Chondrocyte (in vitro differentiated cells): ENCODE measurements at regions not wholly inside any gene's neighbourhood (a gene's known extent, or its start where the extent isn't known, plus 50 kb on each side); places are given as distances from the start of the nearest gene placed in this dataset.

Experiments used
- DNase-seq: peaks from one replicate; pipeline ENCODE4 v3.0.0; 2021; ENCODE audit warnings: mixed read lengths, low spot score
- H3K27ac Mint-ChIP-seq: one replicate; pipeline ENCODE4 v1.8.0; 2021; ENCODE audit warnings: mild to moderate bottlenecking, moderate library complexity, mixed read lengths; ENCODE audit not compliant: unreplicated experiment
- H3K27me3 Mint-ChIP-seq: 2 replicates; pipeline ENCODE4 v1.8.0; 2021; ENCODE audit warnings: low read depth, mixed read lengths
- H3K36me3 Mint-ChIP-seq: 2 replicates; pipeline ENCODE4 v1.8.0; 2021; ENCODE audit warnings: low read depth, mixed read lengths
- H3K4me1 Mint-ChIP-seq: 2 replicates; pipeline ENCODE4 v1.8.0; 2021; ENCODE audit warnings: low read depth, mild to moderate bottlenecking, mixed read lengths
- H3K4me3 Mint-ChIP-seq: one replicate; pipeline ENCODE4 v1.8.0; 2021; ENCODE audit warnings: mild to moderate bottlenecking, moderate library complexity, mixed read lengths; ENCODE audit not compliant: unreplicated experiment
- H3K9me3 Mint-ChIP-seq: 2 replicates; pipeline ENCODE4 v1.8.0; 2021; ENCODE audit warnings: low read depth, mixed read lengths
- TF ChIP-seq, protein P1 (sequence below): fragments of 200-600 bp; sonication (generic); IDR thresholded peaks from 2 replicates; pipeline ENCODE4 v1.5.0; 2021; ENCODE audit warnings: antibody characterized with exemption, mild to moderate bottlenecking, moderate library complexity

DNA sequence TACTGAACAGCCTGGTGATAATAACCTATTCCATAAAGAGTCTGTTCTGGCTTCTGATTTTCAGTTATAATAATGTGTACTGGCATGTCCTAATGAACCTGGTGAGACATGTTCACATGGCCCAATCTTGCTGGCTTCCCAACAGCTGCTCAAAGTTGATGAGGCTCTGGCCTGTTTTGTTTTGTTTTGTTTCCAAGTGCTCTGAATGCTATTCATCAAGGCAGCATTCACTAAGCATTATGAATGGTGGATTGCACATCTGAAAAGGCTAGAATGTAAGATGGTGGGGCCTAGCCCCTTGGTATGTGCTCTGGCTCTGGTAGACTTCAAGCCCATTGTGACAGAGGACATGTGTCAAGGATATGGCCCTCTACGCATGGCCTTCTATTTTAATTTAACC is 388.5 kb downstream of the PSAT1 start:
- TF ChIP-seq, protein P1, sequence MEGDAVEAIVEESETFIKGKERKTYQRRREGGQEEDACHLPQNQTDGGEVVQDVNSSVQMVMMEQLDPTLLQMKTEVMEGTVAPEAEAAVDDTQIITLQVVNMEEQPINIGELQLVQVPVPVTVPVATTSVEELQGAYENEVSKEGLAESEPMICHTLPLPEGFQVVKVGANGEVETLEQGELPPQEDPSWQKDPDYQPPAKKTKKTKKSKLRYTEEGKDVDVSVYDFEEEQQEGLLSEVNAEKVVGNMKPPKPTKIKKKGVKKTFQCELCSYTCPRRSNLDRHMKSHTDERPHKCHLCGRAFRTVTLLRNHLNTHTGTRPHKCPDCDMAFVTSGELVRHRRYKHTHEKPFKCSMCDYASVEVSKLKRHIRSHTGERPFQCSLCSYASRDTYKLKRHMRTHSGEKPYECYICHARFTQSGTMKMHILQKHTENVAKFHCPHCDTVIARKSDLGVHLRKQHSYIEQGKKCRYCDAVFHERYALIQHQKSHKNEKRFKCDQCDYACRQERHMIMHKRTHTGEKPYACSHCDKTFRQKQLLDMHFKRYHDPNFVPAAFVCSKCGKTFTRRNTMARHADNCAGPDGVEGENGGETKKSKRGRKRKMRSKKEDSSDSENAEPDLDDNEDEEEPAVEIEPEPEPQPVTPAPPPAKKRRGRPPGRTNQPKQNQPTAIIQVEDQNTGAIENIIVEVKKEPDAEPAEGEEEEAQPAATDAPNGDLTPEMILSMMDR = no peak
- no peak overlapping the region for H3K4me3 Mint-ChIP-seq
- no peaks in the 10 kb centered on the region for H3K36me3 Mint-ChIP-seq
- no peaks in the 10 kb centered on the region for H3K9me3 Mint-ChIP-seq
- no peaks in the 10 kb centered on the region for H3K27me3 Mint-ChIP-seq
- H3K27ac Mint-ChIP-seq = no peak overlapping the region
- DNase-seq = no peak
- H3K4me1 Mint-ChIP-seq = peaks cover 3% of the 10 kb centered on the region

DNA sequence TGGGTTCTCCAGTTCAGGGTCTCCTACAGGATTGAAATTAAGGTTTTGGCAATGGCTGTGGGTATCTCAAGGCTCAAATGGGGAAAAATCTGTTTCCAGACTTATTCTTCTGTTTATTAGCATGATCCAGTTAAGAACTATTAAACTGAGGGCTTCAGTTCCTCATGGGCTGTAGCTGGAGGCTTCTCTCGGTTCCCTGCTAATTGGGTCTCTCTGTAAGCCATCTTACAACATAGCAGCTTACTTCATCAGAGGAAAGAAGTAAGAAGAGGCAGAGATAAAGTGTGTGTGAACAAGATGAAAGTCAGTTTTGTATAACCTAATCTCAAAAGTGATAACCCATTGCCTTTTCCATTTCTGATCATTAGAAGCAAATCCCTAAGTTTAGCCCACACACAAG is 391.9 kb downstream of the PSAT1 start:
- H3K4me3 Mint-ChIP-seq = no peak overlapping the region
- H3K27ac Mint-ChIP-seq = no peak overlapping the region
- peaks cover 6% of the 10 kb centered on the region for H3K4me1 Mint-ChIP-seq
- no peak for DNase-seq
- TF ChIP-seq, protein P1 = no peak
- no peaks in the 10 kb centered on the region for H3K36me3 Mint-ChIP-seq
- no peaks in the 10 kb centered on the region for H3K27me3 Mint-ChIP-seq
- no peaks in the 10 kb centered on the region for H3K9me3 Mint-ChIP-seq

DNA sequence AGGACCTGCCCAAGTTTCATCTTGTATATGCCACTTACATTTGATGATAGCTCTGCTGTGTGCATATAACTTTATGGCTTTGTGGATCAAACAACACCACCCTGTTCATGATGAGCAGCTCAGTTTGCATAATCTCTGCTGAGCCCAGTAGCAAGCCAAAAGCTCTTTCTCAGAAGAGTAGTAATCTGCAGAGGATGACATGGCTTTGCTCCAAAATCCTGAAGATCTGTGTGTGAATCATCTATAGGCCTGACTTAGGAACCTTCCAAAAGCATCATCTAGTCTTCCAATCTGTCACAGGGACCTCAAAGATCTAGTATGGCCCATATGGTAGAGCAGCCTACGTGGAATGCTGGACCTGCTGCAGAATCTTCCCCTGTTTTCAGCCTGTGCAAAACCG is 394.6 kb downstream of the PSAT1 start:
- TF ChIP-seq, protein P1 = no peak
- Mint-ChIP-seq H3K4me1 (peaks cover 6% of the 10 kb centered on the region), H3K27ac (no peak overlapping the region), H3K9me3 (no peaks in the 10 kb centered on the region), H3K4me3 (no peak overlapping the region), H3K27me3 (no peaks in the 10 kb centered on the region), H3K36me3 (no peaks in the 10 kb centered on the region)
- DNase-seq = no peak

- Mint-ChIP-seq H3K4me1 (peaks cover 10% of the 10 kb centered on the region), H3K9me3 (no peaks in the 10 kb centered on the region), H3K27ac (no peak overlapping the region), H3K4me3 (no peak overlapping the region), H3K27me3 (no peaks in the 10 kb centered on the region), H3K36me3 (no peaks in the 10 kb centered on the region)
- TF ChIP-seq, protein P1 = no peak
- DNase-seq = no peak
Observed at GRCh38 chr9:78692871-78693270, 395.9 kb downstream of the PSAT1 start.

DNA sequence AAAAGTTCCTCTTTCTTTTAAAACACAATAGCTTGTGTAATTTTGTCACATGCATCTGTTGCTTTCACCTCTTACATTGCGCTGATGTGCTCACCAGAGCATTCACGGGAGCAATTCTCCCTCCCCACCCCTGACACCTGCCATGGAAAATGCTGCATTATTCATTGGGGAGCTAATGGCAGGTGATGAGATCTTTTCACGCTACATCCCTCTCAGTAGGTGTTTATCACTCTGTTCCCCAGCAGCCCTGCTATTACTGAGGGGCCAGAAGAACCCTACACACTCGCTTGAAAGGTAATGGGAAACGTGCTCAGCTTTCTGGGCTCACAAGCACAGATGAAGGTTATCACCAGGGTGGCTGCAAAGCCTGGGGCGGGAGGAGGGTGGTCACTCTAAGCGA is 398.0 kb downstream of the PSAT1 start:
- Mint-ChIP-seq H3K4me3 (no peak overlapping the region), H3K27me3 (no peaks in the 10 kb centered on the region), H3K27ac (no peak overlapping the region), H3K4me1 (peaks cover 16% of the 10 kb centered on the region), H3K36me3 (no peaks in the 10 kb centered on the region), H3K9me3 (no peaks in the 10 kb centered on the region)
- TF ChIP-seq, protein P1 = no peak
- no peak for DNase-seq
